ENCODE measurements at regions not wholly inside any gene's neighbourhood (a gene's known extent, or its start where the extent isn't known, plus 50 kb on each side); places are given as distances from the start of the nearest gene placed in this dataset.

- Histone ChIP-seq H3K4me1 (ENCODE audit: control insufficient read depth, insufficient read depth, low read length, unreplicated experiment) (peaks cover 26% of the 10 kb centered on the region), H3K36me3 (ENCODE audit: insufficient read depth, low read length) (no peaks in the 10 kb centered on the region), H3K27ac (ENCODE audit: low read depth, low read length) (no peak overlapping the region), H3K27me3 (ENCODE audit: insufficient read depth, low read length) (peaks cover 23% of the 10 kb centered on the region), H3K79me2 (ENCODE audit: control insufficient read depth, insufficient read depth, low read length, unreplicated experiment) (no peaks in the 10 kb centered on the region), H3K4me3 (ENCODE audit: low read depth, low read length) (no peak overlapping the region), H2AFZ (ENCODE audit: low read length, unreplicated experiment) (no peak overlapping the region)
Measured at GRCh38 chr3:194804796-194805195, 119.1 kb downstream of the FAM43A start.

- H3K27me3 ChIP-seq (ENCODE audit: insufficient read depth, low read length) = peaks cover 22% of the 10 kb centered on the region
- no peak overlapping the region for H3K27ac ChIP-seq (ENCODE audit: low read depth, low read length)
- H3K36me3 ChIP-seq (ENCODE audit: insufficient read depth, low read length) = no peaks in the 10 kb centered on the region
- no peak overlapping the region for H3K4me3 ChIP-seq (ENCODE audit: low read depth, low read length)
- no peaks in the 10 kb centered on the region for H3K79me2 ChIP-seq (ENCODE audit: control insufficient read depth, insufficient read depth, low read length, unreplicated experiment)
- H3K4me1 ChIP-seq (ENCODE audit: control insufficient read depth, insufficient read depth, low read length, unreplicated experiment) = peaks cover 26% of the 10 kb centered on the region
- H2AFZ ChIP-seq (ENCODE audit: low read length, unreplicated experiment) = no peak overlapping the region
Measured at GRCh38 chr3:194805546-194805945, 119.9 kb downstream of the FAM43A start.

GRCh38 chr3:194806991-194807630 is 121.4 kb downstream of the FAM43A start:
- Histone ChIP-seq H3K27ac (ENCODE audit: low read depth, low read length) (peak overlapping the region; percentile 67; the same call in 1 of the 2 replicates), H3K27me3 (ENCODE audit: insufficient read depth, low read length) (peaks cover 22% of the 10 kb centered on the region), H3K79me2 (ENCODE audit: control insufficient read depth, insufficient read depth, low read length, unreplicated experiment) (no peaks in the 10 kb centered on the region), H2AFZ (ENCODE audit: low read length, unreplicated experiment) (no peak overlapping the region), H3K36me3 (ENCODE audit: insufficient read depth, low read length) (no peaks in the 10 kb centered on the region), H3K4me1 (ENCODE audit: control insufficient read depth, insufficient read depth, low read length, unreplicated experiment) (peaks cover 26% of the 10 kb centered on the region), H3K4me3 (ENCODE audit: low read depth, low read length) (no peak overlapping the region)

- Histone ChIP-seq H3K79me2 (ENCODE audit: control insufficient read depth, insufficient read depth, low read length, unreplicated experiment) (no peaks in the 10 kb centered on the region), H3K4me1 (ENCODE audit: control insufficient read depth, insufficient read depth, low read length, unreplicated experiment) (peaks cover 26% of the 10 kb centered on the region), H3K36me3 (ENCODE audit: insufficient read depth, low read length) (no peaks in the 10 kb centered on the region), H3K27ac (ENCODE audit: low read depth, low read length) (peak overlapping the region; percentile 67), H2AFZ (ENCODE audit: low read length, unreplicated experiment) (no peak overlapping the region), H3K4me3 (ENCODE audit: low read depth, low read length) (no peak overlapping the region), H3K27me3 (ENCODE audit: insufficient read depth, low read length) (peaks cover 11% of the 10 kb centered on the region; the same call in 1 of the 2 replicates)
Measured at GRCh38 chr3:194808640-194809097, 123.0 kb downstream of the FAM43A start.

- peak overlapping the region; percentile 40; the same call in 1 of the 2 replicates for H3K27ac ChIP-seq (ENCODE audit: low read depth, low read length)
- H3K27me3 ChIP-seq (ENCODE audit: insufficient read depth, low read length) = peaks cover 10% of the 10 kb centered on the region; the same call in 1 of the 2 replicates
- peaks cover 26% of the 10 kb centered on the region for H3K4me1 ChIP-seq (ENCODE audit: control insufficient read depth, insufficient read depth, low read length, unreplicated experiment)
- H3K79me2 ChIP-seq (ENCODE audit: control insufficient read depth, insufficient read depth, low read length, unreplicated experiment) = no peaks in the 10 kb centered on the region
- no peaks in the 10 kb centered on the region for H3K36me3 ChIP-seq (ENCODE audit: insufficient read depth, low read length)
- no peak overlapping the region for H2AFZ ChIP-seq (ENCODE audit: low read length, unreplicated experiment)
- H3K4me3 ChIP-seq (ENCODE audit: low read depth, low read length) = no peak overlapping the region
Measured at GRCh38 chr3:194809382-194809781, 123.7 kb downstream of the FAM43A start.

- Histone ChIP-seq H3K4me1 (ENCODE audit: control insufficient read depth, insufficient read depth, low read length, unreplicated experiment) (peaks cover 26% of the 10 kb centered on the region), H3K36me3 (ENCODE audit: insufficient read depth, low read length) (no peaks in the 10 kb centered on the region), H3K4me3 (ENCODE audit: low read depth, low read length) (no peak overlapping the region), H3K79me2 (ENCODE audit: control insufficient read depth, insufficient read depth, low read length, unreplicated experiment) (no peaks in the 10 kb centered on the region), H3K27ac (ENCODE audit: low read depth, low read length) (no peak overlapping the region), H2AFZ (ENCODE audit: low read length, unreplicated experiment) (no peak overlapping the region), H3K27me3 (ENCODE audit: insufficient read depth, low read length) (peaks cover 3% of the 10 kb centered on the region; the same call in 1 of the 2 replicates)
Measured at GRCh38 chr3:194810076-194810475, 124.4 kb downstream of the FAM43A start.

- no peaks in the 10 kb centered on the region for H3K79me2 ChIP-seq (ENCODE audit: control insufficient read depth, insufficient read depth, low read length, unreplicated experiment)
- H3K27ac ChIP-seq (ENCODE audit: low read depth, low read length) = no peak overlapping the region
- no peak overlapping the region for H3K4me3 ChIP-seq (ENCODE audit: low read depth, low read length)
- no peak overlapping the region for H2AFZ ChIP-seq (ENCODE audit: low read length, unreplicated experiment)
- peaks cover 2% of the 10 kb centered on the region; the same call in 1 of the 2 replicates for H3K27me3 ChIP-seq (ENCODE audit: insufficient read depth, low read length)
- no peaks in the 10 kb centered on the region for H3K36me3 ChIP-seq (ENCODE audit: insufficient read depth, low read length)
- peaks cover 26% of the 10 kb centered on the region for H3K4me1 ChIP-seq (ENCODE audit: control insufficient read depth, insufficient read depth, low read length, unreplicated experiment)
Measured at GRCh38 chr3:194811118-194811517, 125.4 kb downstream of the FAM43A start.

GRCh38 chr3:194812176-194812575 is 126.5 kb downstream of the FAM43A start:
- no peak overlapping the region for H3K27ac ChIP-seq (ENCODE audit: low read depth, low read length)
- no peaks in the 10 kb centered on the region for H3K36me3 ChIP-seq (ENCODE audit: insufficient read depth, low read length)
- peaks cover 6% of the 10 kb centered on the region; the same call in 1 of the 2 replicates for H3K27me3 ChIP-seq (ENCODE audit: insufficient read depth, low read length)
- H2AFZ ChIP-seq (ENCODE audit: low read length, unreplicated experiment) = no peak overlapping the region
- peaks cover 20% of the 10 kb centered on the region for H3K4me1 ChIP-seq (ENCODE audit: control insufficient read depth, insufficient read depth, low read length, unreplicated experiment)
- no peak overlapping the region for H3K4me3 ChIP-seq (ENCODE audit: low read depth, low read length)
- H3K79me2 ChIP-seq (ENCODE audit: control insufficient read depth, insufficient read depth, low read length, unreplicated experiment) = no peaks in the 10 kb centered on the region

GRCh38 chr3:194814878-194815357 is 129.2 kb downstream of the FAM43A start:
- Histone ChIP-seq H2AFZ (ENCODE audit: low read length, unreplicated experiment) (no peak overlapping the region), H3K79me2 (ENCODE audit: control insufficient read depth, insufficient read depth, low read length, unreplicated experiment) (no peaks in the 10 kb centered on the region), H3K27me3 (ENCODE audit: insufficient read depth, low read length) (peaks cover 20% of the 10 kb centered on the region), H3K4me1 (ENCODE audit: control insufficient read depth, insufficient read depth, low read length, unreplicated experiment) (no peaks in the 10 kb centered on the region), H3K27ac (ENCODE audit: low read depth, low read length) (no peak overlapping the region), H3K4me3 (ENCODE audit: low read depth, low read length) (no peak overlapping the region), H3K36me3 (ENCODE audit: insufficient read depth, low read length) (no peaks in the 10 kb centered on the region)

GRCh38 chr3:194816748-194817591 is 131.3 kb downstream of the FAM43A start:
- Histone ChIP-seq H3K27me3 (ENCODE audit: insufficient read depth, low read length) (peaks cover 32% of the 10 kb centered on the region), H3K36me3 (ENCODE audit: insufficient read depth, low read length) (no peaks in the 10 kb centered on the region), H3K4me1 (ENCODE audit: control insufficient read depth, insufficient read depth, low read length, unreplicated experiment) (no peaks in the 10 kb centered on the region), H3K79me2 (ENCODE audit: control insufficient read depth, insufficient read depth, low read length, unreplicated experiment) (no peaks in the 10 kb centered on the region), H3K4me3 (ENCODE audit: low read depth, low read length) (no peak overlapping the region), H3K27ac (ENCODE audit: low read depth, low read length) (no peak overlapping the region), H2AFZ (ENCODE audit: low read length, unreplicated experiment) (no peak overlapping the region)
